Epithelial cell of proximal tubule (primary cell): ENCODE measurements at regions not wholly inside any gene's neighbourhood (a gene's known extent, or its start where the extent isn't known, plus 50 kb on each side); places are given as distances from the start of the nearest gene placed in this dataset.

Experiments used
- DNase-seq: peaks from one replicate; pipeline ENCODE4 v3.0.0-alpha.2; 2011; ENCODE audit warnings: low read depth
- H3K4me3 ChIP-seq: 2 replicates; pipeline ENCODE4 v1.5.1; 2011; ENCODE audit warnings: low read depth, mild to moderate bottlenecking, low read length
- CTCF ChIP-seq: conservative IDR thresholded peaks from 2 replicates; pipeline ENCODE4 v1.5.1; 2012; ENCODE audit warnings: low read depth, mild to moderate bottlenecking, low read length

- no peak for DNase-seq
- no peak overlapping the region for H3K4me3 ChIP-seq
- TF ChIP-seq CTCF = no peak
These were observed 689.6 kb upstream of the SEL1L start for GRCh38 chr14:82223276-82223675.

GRCh38 chr14:82224610-82225009 lies 691.0 kb upstream of the SEL1L start:
- no peak for TF ChIP-seq CTCF
- DNase-seq = no peak
- no peak overlapping the region for H3K4me3 ChIP-seq

- no peak overlapping the region for H3K4me3 ChIP-seq
- no peak for TF ChIP-seq CTCF
- DNase-seq = no peak
These were observed 697.1 kb upstream of the SEL1L start for GRCh38 chr14:82230748-82231147.

- no peak for DNase-seq
- no peak for TF ChIP-seq CTCF
- no peak overlapping the region for H3K4me3 ChIP-seq
These were observed 705.0 kb upstream of the SEL1L start for GRCh38 chr14:82238649-82239048.

- H3K4me3 ChIP-seq = no peak overlapping the region
- no peak for DNase-seq
- no peak for TF ChIP-seq CTCF
These were observed 705.6 kb upstream of the SEL1L start for GRCh38 chr14:82239223-82239622.

- no peak overlapping the region for H3K4me3 ChIP-seq
- no peak for DNase-seq
- TF ChIP-seq CTCF = no peak
These were observed 711.1 kb upstream of the SEL1L start for GRCh38 chr14:82244791-82245190.

GRCh38 chr14:82251494-82251893 lies 717.8 kb upstream of the SEL1L start:
- DNase-seq = no peak
- H3K4me3 ChIP-seq = no peak overlapping the region
- no peak for TF ChIP-seq CTCF
